Ishikawa (cell line): ENCODE measurements at regions not wholly inside any gene's neighbourhood (a gene's known extent, or its start where the extent isn't known, plus 50 kb on each side); places are given as distances from the start of the nearest gene placed in this dataset.

Experiments used
- CEBPB ChIP-seq: IDR thresholded peaks from 2 replicates; pipeline ENCODE4 v1.6.1; 2012
- CREB1 ChIP-seq: IDR thresholded peaks from 2 replicates; pipeline ENCODE4 v1.6.1; 2012; ENCODE audit warnings: low read depth
- EGR1 ChIP-seq: IDR thresholded peaks from 2 replicates; pipeline ENCODE4 v1.6.1; 2012
- EP300 ChIP-seq: IDR thresholded peaks from 2 replicates; pipeline ENCODE4 v1.6.1; 2012; ENCODE audit warnings: borderline replicate concordance
- FOXM1 ChIP-seq: IDR thresholded peaks from 2 replicates; pipeline ENCODE4 v1.6.1; 2012; ENCODE audit warnings: low read depth, borderline replicate concordance
- NFIC ChIP-seq: IDR thresholded peaks from 2 replicates; pipeline ENCODE4 v1.6.1; 2012
- RAD21 ChIP-seq: IDR thresholded peaks from 2 replicates; pipeline ENCODE4 v1.6.1; 2012; ENCODE audit warnings: low read depth
- TAF1 ChIP-seq: IDR thresholded peaks from 2 replicates; pipeline ENCODE4 v1.6.1; 2012; ENCODE audit warnings: low read depth, mild to moderate bottlenecking
- TCF12 ChIP-seq: IDR thresholded peaks from 2 replicates; pipeline ENCODE4 v1.6.1; 2012; ENCODE audit warnings: low read depth
- TEAD4 ChIP-seq: IDR thresholded peaks from 2 replicates; pipeline ENCODE4 v1.6.1; 2012
- YY1 ChIP-seq: IDR thresholded peaks from 2 replicates; pipeline ENCODE4 v1.6.1; 2012; ENCODE audit warnings: low read depth
- ZBTB7A ChIP-seq: IDR thresholded peaks from 2 replicates; pipeline ENCODE4 v1.6.1; 2012; ENCODE audit warnings: low read depth
- TF ChIP-seq, protein P1 (sequence below): IDR thresholded peaks from 2 replicates; pipeline ENCODE4 v1.6.1; 2012
- TF ChIP-seq, protein P2 (sequence below): IDR thresholded peaks from 2 replicates; pipeline ENCODE4 v1.6.1; 2012
- TF ChIP-seq, protein P3 (sequence below): IDR thresholded peaks from 2 replicates; pipeline ENCODE4 v1.6.1; 2012; ENCODE audit warnings: low read depth, mild to moderate bottlenecking

DNA sequence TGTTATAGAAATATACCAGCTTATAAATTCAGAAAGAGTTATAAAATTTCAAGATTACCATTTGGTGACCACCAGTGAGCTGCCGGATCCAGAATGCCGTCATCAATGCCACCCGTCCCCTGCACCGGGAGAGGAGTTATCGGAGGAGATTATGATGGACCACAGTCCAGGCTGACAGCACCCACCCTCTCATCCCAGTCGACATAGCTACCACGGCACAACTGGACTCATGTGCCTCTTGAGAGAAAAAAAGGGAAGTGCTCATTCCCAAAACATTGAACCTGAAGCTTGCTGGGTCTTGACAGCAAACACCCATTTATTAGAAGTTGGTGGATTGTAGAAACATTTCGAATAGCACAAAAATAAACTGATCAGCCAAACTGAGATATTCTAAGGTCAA is 1331.5 kb downstream of the TBC1D22A start:
- no peak for TF ChIP-seq TCF12
- no peak for TF ChIP-seq ZBTB7A
- TF ChIP-seq, protein P1, sequence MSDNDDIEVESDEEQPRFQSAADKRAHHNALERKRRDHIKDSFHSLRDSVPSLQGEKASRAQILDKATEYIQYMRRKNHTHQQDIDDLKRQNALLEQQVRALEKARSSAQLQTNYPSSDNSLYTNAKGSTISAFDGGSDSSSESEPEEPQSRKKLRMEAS = no peak
- TF ChIP-seq RAD21 = no peak
- TF ChIP-seq TAF1 = no peak
- TF ChIP-seq FOXM1 = no peak
- TF ChIP-seq, protein P2, sequence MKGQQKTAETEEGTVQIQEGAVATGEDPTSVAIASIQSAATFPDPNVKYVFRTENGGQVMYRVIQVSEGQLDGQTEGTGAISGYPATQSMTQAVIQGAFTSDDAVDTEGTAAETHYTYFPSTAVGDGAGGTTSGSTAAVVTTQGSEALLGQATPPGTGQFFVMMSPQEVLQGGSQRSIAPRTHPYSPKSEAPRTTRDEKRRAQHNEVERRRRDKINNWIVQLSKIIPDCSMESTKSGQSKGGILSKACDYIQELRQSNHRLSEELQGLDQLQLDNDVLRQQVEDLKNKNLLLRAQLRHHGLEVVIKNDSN = no peak
- TF ChIP-seq, protein P3, sequence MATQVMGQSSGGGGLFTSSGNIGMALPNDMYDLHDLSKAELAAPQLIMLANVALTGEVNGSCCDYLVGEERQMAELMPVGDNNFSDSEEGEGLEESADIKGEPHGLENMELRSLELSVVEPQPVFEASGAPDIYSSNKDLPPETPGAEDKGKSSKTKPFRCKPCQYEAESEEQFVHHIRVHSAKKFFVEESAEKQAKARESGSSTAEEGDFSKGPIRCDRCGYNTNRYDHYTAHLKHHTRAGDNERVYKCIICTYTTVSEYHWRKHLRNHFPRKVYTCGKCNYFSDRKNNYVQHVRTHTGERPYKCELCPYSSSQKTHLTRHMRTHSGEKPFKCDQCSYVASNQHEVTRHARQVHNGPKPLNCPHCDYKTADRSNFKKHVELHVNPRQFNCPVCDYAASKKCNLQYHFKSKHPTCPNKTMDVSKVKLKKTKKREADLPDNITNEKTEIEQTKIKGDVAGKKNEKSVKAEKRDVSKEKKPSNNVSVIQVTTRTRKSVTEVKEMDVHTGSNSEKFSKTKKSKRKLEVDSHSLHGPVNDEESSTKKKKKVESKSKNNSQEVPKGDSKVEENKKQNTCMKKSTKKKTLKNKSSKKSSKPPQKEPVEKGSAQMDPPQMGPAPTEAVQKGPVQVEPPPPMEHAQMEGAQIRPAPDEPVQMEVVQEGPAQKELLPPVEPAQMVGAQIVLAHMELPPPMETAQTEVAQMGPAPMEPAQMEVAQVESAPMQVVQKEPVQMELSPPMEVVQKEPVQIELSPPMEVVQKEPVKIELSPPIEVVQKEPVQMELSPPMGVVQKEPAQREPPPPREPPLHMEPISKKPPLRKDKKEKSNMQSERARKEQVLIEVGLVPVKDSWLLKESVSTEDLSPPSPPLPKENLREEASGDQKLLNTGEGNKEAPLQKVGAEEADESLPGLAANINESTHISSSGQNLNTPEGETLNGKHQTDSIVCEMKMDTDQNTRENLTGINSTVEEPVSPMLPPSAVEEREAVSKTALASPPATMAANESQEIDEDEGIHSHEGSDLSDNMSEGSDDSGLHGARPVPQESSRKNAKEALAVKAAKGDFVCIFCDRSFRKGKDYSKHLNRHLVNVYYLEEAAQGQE = no peak
- no peak for TF ChIP-seq EP300
- TF ChIP-seq NFIC = no peak

DNA sequence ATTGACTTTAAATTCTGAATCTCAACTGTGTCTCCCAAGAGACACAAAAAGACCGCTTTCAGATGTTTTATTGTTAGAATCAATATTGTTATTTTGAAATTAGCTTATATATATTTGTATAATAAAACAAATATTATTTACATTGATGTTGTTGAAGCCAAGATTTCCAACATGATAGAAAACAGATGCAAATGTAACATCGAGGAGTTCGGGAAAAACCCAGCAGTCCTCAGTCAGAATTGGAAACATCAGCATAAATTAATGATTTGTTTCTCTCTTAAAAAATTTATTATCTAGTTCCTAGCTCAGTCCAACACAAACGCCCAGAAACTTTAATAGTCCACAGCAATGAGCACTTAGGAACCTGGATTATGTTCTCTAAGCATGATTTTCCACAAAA is 1330.4 kb downstream of the TBC1D22A start:
- no peak for TF ChIP-seq CEBPB
- TF ChIP-seq YY1 = no peak
- no peak for TF ChIP-seq FOXM1
- TF ChIP-seq CREB1 = no peak
- TF ChIP-seq, protein P2 = no peak
- no peak for TF ChIP-seq EP300
- TF ChIP-seq ZBTB7A = no peak
- TF ChIP-seq, protein P3 = no peak
- no peak for TF ChIP-seq TAF1
- no peak for TF ChIP-seq NFIC
- no peak for TF ChIP-seq TCF12
- no peak for TF ChIP-seq TEAD4
- no peak for TF ChIP-seq RAD21
- no peak for TF ChIP-seq EGR1
- TF ChIP-seq, protein P1 = no peak

DNA sequence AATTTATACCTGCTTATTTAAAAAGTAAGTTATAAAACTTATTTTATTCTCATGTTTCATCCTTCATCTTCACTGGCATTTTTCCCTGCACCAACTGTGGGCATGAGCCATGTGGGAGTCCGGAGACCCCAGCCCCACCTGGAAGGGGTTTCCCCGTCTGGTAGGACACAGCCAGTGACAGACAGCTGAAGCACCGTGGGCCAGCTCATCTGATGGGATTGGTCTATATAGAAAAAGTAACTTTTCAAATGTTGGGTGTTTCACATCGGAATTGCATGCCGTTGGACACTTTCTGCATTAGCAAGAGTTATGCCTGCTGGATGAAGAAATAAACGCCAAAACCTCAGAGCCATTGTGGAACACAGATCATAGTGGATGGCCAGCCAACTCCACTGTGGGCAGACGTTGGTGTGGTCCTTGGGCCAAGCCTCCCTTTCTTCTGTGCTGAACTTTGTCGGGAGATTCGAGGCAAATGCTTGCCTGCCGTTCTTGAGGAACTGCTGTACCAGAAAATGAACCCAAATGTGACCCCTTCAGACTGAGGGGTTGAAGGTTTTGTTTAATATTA is 1329.3 kb downstream of the TBC1D22A start:
- TF ChIP-seq TEAD4 = no peak
- TF ChIP-seq, protein P1 = no peak

DNA sequence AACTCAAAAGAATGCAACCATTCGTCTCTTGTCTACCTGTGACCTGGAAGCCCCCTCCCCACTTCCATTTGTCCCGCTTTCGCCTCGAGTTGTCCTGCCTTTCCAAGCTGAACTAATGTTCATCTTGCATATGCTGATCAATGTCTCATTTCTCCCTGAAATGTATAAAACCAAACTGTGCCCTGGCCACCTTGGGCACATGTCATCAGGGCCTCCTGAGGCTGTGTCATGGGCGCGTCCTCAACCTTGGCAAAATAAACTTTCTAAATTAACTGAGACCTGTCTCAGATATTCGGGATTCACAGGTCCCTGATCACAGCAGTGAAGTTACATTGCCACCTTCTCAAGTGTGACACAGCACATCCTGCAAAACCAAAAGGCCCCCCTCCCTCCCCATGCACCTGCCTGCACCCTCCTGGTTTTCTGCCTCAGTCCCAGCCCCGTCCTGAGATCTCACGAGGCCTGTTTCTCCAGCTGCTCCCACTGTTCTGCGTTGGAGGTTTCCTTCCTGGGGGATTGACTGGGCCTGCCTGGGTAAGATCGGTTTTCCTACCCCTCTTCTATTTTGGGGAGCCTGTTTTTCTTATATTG is 1328.7 kb downstream of the TBC1D22A start:
- no peak for TF ChIP-seq CREB1
- no peak for TF ChIP-seq TEAD4
- no peak for TF ChIP-seq ZBTB7A
- TF ChIP-seq TAF1 = no peak
- no peak for TF ChIP-seq NFIC
- TF ChIP-seq, protein P1 = no peak
- TF ChIP-seq, protein P2 = no peak
- no peak for TF ChIP-seq CEBPB
- no peak for TF ChIP-seq TCF12
- no peak for TF ChIP-seq RAD21
- TF ChIP-seq, protein P3 = no peak
- no peak for TF ChIP-seq FOXM1
- TF ChIP-seq EGR1 = no peak
- TF ChIP-seq YY1 = no peak
